Esophagus squamous epithelium (tissue), 5 donors: ENCODE measurements at regions not wholly inside any gene's neighbourhood (a gene's known extent, or its start where the extent isn't known, plus 50 kb on each side); places are given as distances from the start of the nearest gene placed in this dataset.

Experiments
- DNase-seq: peaks from one replicate; lab custom pipeline; 2025; lab: John Stamatoyannopoulos, UW
- H3K27ac ChIP-seq, 4 donors: fragments of 200-600 bp; sonication (generic); one replicate each; pipeline ENCODE4 v1.5.1; 2016 to 2019; ENCODE audit warnings: mild to moderate bottlenecking in 1 of 4
- H3K27me3 ChIP-seq, 4 donors: fragments of 200-600 bp; sonication (generic); 1 replicate in 3 of 4; 2 replicates in 1 of 4; pipeline versions ENCODE4 v1.5.1 to v1.6.0; 2017 to 2021; ENCODE audit warnings: antibody characterized with exemption in 1 of 4
- H3K36me3 ChIP-seq, 3 donors: fragments of 200-600 bp; sonication (generic); one replicate each; pipeline ENCODE4 v1.5.1; 2016 to 2019
- H3K4me1 ChIP-seq, 3 donors: fragments of 200-600 bp; sonication (generic); one replicate each; pipeline ENCODE4 v1.5.1; 2017 to 2019
- H3K4me3 ChIP-seq, 4 donors: fragments of 200-600 bp; sonication (generic); 1 replicate in 3 of 4; 2 replicates in 1 of 4; pipeline ENCODE4 v1.5.1; 2016 to 2019; ENCODE audit warnings: mild to moderate bottlenecking in 2 of 4, moderate library complexity in 1 of 4
- H3K9me3 ChIP-seq, 3 donors: fragments of 200-600 bp; sonication (generic); one replicate each; pipeline ENCODE4 v1.5.1; 2016 to 2019
- POLR2A ChIP-seq, 4 donors: fragments of 450-650 bp; IDR thresholded peaks; one replicate each; pipeline ENCODE4 v1.6.1; 2017; ENCODE audit warnings: antibody characterized with exemption in 4 of 4, mild to moderate bottlenecking in 4 of 4, moderate library complexity in 3 of 4
- WGBS, 2 donors: methylation state at CpG; one replicate each; pipeline ENCODE4 v1.1.5; 2018; 5-methylcytosine and 5-hydroxymethylcytosine counted together
- intact Hi-C: fragments of 100-400 bp; cut with DNase I; formaldehyde crosslinking; loops from one replicate; pipeline ENCODE4 v1.15.0; 2022
- TF ChIP-seq, protein P1 (sequence below), 6 experiments: fragments of 450-650 bp in 4 of 6; fragments of 200-600 bp in 2 of 6; sonication (generic) in 2 of 6; IDR thresholded peaks; one replicate each; pipeline ENCODE4 v1.5.1; 2016 to 2019; ENCODE audit warnings: antibody characterized with exemption in 6 of 6, mild to moderate bottlenecking in 4 of 6, moderate library complexity in 4 of 6
- donor health status: DM: yes; HTN: yes; CAD: no.

DNA sequence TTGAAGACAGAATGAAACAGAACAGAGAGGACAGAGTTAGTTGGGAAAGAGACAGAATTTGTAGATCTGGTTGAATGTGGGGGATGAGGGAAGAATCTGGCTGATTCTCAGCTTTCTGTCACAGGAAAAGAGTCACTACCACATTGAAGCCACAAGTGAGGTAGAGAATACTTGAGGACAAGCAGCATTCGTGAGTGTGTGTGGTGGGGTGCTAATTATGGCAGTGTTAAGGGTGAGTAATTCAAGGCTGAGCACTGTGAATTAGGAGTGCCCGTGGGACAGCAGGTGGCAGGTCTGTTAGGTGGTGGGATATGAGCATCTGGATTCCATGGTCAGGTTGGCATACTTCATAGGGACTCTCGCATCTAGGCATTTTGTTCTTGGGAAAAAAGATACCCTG lies 347.4 kb upstream of the PRICKLE1 start:
- intact Hi-C loops: no loop called here
- Histone ChIP-seq H3K9me3 (peaks cover 0 to 17% (median 0%) of the 10 kb centered on the region in 3 donors), H3K4me1 (no peaks in the 10 kb centered on the region), H3K4me3 (no peak overlapping the region), H3K27me3 (no peaks in the 10 kb centered on the region), H3K27ac (no peak overlapping the region), H3K36me3 (no peaks in the 10 kb centered on the region)
- no peak for TF ChIP-seq POLR2A (IDR thresholded peaks at IDR 0.05)
- TF ChIP-seq, protein P1, sequence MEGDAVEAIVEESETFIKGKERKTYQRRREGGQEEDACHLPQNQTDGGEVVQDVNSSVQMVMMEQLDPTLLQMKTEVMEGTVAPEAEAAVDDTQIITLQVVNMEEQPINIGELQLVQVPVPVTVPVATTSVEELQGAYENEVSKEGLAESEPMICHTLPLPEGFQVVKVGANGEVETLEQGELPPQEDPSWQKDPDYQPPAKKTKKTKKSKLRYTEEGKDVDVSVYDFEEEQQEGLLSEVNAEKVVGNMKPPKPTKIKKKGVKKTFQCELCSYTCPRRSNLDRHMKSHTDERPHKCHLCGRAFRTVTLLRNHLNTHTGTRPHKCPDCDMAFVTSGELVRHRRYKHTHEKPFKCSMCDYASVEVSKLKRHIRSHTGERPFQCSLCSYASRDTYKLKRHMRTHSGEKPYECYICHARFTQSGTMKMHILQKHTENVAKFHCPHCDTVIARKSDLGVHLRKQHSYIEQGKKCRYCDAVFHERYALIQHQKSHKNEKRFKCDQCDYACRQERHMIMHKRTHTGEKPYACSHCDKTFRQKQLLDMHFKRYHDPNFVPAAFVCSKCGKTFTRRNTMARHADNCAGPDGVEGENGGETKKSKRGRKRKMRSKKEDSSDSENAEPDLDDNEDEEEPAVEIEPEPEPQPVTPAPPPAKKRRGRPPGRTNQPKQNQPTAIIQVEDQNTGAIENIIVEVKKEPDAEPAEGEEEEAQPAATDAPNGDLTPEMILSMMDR (IDR thresholded peaks at IDR 0.05): no peak
- no peak for DNase-seq
- WGBS, 2 donors: 73 to 82% methylated on average over 3 of the region's 3 CpGs

DNA sequence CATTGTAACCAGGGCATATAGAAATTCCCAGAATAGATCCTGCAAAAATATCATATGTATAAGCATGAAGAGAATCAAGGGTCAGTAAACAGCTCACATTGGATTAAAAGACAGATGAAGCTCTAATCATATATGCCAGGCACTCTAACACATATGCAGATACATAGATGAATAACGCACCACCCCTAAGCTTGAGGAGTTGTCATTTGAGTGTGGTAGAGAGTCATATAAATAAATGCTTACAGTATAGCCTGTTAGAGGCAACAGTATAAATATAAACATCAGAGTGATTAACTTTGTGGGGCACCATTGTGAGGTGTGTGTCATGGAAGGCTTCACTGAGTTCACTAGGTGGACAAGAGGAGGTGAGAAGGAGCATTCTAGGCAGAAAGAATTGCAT lies 346.7 kb upstream of the PRICKLE1 start:
- Histone ChIP-seq H3K4me1 (no peaks in the 10 kb centered on the region), H3K9me3 (peaks cover 0 to 10% (median 0%) of the 10 kb centered on the region in 3 donors), H3K36me3 (no peaks in the 10 kb centered on the region), H3K27ac (no peak overlapping the region), H3K27me3 (no peaks in the 10 kb centered on the region), H3K4me3 (no peak overlapping the region)
- intact Hi-C loops: no loop called here
- TF ChIP-seq, protein P1 (IDR thresholded peaks at IDR 0.05): no peak
- no peak for TF ChIP-seq POLR2A (IDR thresholded peaks at IDR 0.05)
- 85 to 89% methylated on average over 1 of the region's 1 CpG for WGBS, 2 donors
- no peak for DNase-seq

DNA sequence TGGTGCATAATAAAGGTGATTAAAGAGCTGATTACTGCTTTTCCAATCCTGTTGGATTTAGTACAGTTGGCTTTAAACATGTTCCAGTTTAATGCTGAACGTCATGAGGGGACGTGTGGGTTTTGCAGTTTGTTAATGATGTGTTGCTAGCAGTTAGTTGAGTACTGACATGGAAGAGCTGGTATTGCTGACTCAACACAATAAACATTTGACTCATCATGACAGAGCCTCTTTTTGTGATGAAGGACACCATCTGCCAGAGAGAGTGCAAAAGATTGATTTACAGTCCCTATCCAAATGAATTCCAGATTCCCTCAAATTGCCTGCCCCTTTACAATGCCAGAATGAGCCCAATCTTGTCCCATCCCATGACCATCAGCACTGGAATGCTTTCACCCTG lies 346.2 kb upstream of the PRICKLE1 start:
- H3K27me3 ChIP-seq: no peaks in the 10 kb centered on the region
- WGBS, 2 donors: 18 to 26% methylated on average over 2 of the region's 2 CpGs
- H3K36me3 ChIP-seq: no peaks in the 10 kb centered on the region
- no peak for TF ChIP-seq POLR2A (IDR thresholded peaks at IDR 0.05)
- TF ChIP-seq, protein P1 (IDR thresholded peaks at IDR 0.05): no peak
- H3K27ac ChIP-seq: no peak overlapping the region
- DNase-seq: no peak
- H3K9me3 ChIP-seq: peaks cover 0 to 5% (median 0%) of the 10 kb centered on the region in 3 donors
- intact Hi-C loops: no loop called here
- no peak overlapping the region for H3K4me3 ChIP-seq
- no peaks in the 10 kb centered on the region for H3K4me1 ChIP-seq

DNA sequence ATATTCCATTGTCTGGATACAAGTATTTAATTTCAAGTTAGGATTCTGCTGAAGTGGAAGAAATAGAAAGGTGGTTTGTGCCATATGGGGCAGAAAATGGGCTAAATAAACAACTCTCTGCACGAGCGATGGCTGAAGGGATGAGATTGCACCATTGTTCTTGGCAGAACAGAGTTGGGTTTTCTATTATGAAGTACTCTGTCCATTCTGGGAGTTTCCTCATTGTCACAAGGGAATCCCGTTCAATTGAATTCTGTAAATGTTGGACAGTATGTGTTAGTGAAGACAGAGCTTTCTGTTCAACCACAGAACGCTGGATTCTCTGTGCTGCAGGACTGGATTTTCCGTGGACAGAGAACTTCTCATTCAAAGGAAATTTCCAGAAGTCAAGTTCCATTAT lies 345.5 kb upstream of the PRICKLE1 start:
- no peak for TF ChIP-seq POLR2A (IDR thresholded peaks at IDR 0.05)
- TF ChIP-seq, protein P1 (IDR thresholded peaks at IDR 0.05): no peak
- H3K9me3 ChIP-seq: peaks cover 0 to 5% (median 0%) of the 10 kb centered on the region in 3 donors

DNA sequence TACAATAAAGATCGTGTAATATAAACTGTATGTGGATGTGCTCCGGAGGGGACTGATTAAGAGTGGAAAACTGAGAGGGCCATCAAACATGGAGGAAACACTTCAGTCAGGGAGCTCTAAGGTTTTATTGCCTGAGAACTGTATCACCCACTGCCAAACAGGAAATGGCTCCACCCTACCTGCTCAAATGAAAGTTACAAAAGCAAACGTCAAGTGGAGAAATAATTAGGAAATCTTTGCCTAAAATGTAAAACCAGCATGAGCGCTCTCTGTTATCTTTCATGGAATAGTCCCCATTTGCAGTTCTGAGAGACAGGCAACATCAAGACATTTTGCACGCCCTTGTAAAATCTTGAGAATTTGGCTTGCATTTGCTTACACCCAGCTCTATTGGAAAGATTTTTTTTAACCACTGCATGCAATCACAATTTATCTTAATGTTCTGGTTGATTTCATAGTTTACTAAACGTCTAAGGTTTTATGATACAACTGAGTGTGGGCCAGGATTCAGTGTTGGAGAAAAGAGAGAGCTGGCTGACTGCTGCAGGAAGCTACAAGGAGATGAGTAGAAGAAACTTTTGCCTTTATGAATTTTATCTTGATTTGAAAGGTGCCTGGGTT lies 344.0 kb upstream of the PRICKLE1 start:
- H3K9me3 ChIP-seq: peaks cover 0 to 3% (median 0%) of the 10 kb centered on the region in 3 donors
- intact Hi-C loops: no loop called here
- H3K4me3 ChIP-seq: no peak overlapping the region
- no peaks in the 10 kb centered on the region for H3K36me3 ChIP-seq
- H3K4me1 ChIP-seq: no peaks in the 10 kb centered on the region
- TF ChIP-seq POLR2A (IDR thresholded peaks at IDR 0.05): no peak
- TF ChIP-seq, protein P1 (IDR thresholded peaks at IDR 0.05): no peak
- H3K27me3 ChIP-seq: no peaks in the 10 kb centered on the region
- no peak for DNase-seq
- 55% methylated on average over 6 of the region's 6 CpGs for WGBS, 2 donors
- no peak overlapping the region for H3K27ac ChIP-seq

More for the DNA sequence above, 345.5 kb upstream of the PRICKLE1 start:
- Histone ChIP-seq H3K36me3 (no peaks in the 10 kb centered on the region), H3K4me3 (no peak overlapping the region), H3K27me3 (no peaks in the 10 kb centered on the region), H3K27ac (no peak overlapping the region), H3K4me1 (no peaks in the 10 kb centered on the region)
- no peak for DNase-seq
- 66 to 71% methylated on average over 5 of the region's 5 CpGs for WGBS, 2 donors
- intact Hi-C loops: no loop called here
